CD4-positive, alpha-beta T cell treated with Interleukin-10 for 1 hour (primary cell): ENCODE measurements at regions not wholly inside any gene's neighbourhood (a gene's known extent, or its start where the extent isn't known, plus 50 kb on each side); places are given as distances from the start of the nearest gene placed in this dataset.
"Not testable (repeated sequence)": the region's sequence is repeated elsewhere in the genome, so short reads cannot be mapped to it uniquely, and the experiment has no call there.

Experiments
- DNase-seq: peaks from one replicate; pipeline ENCODE4 v3.0.0-alpha.2; 2020

DNA sequence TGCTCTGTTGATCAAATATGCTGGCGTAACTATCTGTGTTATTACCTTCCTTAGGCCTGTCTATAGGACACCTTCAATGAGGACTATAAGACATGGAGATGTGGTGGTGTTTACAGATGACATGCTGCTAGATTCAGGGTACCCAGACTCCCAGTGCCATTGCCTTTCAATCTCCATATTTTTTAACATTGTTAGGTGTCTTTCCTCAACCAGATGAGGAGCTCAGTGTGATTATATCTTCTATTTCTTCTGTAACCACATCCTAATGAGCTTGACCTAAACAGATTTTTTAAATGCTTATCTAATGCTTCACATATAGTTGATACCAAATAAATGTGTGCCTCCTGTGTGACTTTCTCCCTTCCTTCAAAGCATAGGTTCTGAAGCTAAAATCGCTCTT, 730.1 kb upstream of the NR2F2 start:
- DNase-seq: no peak

DNA sequence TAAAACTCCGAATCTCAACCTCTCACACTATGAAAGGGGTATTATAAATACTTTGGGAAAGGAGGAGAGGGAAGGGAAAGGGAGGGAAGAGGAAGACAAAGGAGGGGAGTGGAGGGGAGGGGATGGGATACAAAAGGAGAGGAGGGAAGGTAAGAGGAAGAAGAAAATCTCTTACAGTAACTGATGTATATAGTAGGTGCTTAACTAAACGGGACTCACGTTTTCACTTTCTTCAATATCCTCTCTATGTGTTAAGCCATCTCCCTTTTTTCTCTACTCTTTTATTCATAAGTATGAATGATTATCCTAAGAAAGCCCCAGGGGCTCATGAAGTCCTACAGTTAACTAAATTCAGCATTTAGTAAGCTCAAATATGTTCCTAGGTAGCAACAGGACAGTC, 729.6 kb upstream of the NR2F2 start:
- no peak for DNase-seq

GRCh38 chr15:95601525-95601924, 729.0 kb upstream of the NR2F2 start:
- DNase-seq: no peak

GRCh38 chr15:95603802-95604201, 726.7 kb upstream of the NR2F2 start:
- no peak for DNase-seq

GRCh38 chr15:95604634-95605036, 725.9 kb upstream of the NR2F2 start:
- no peak for DNase-seq

DNA sequence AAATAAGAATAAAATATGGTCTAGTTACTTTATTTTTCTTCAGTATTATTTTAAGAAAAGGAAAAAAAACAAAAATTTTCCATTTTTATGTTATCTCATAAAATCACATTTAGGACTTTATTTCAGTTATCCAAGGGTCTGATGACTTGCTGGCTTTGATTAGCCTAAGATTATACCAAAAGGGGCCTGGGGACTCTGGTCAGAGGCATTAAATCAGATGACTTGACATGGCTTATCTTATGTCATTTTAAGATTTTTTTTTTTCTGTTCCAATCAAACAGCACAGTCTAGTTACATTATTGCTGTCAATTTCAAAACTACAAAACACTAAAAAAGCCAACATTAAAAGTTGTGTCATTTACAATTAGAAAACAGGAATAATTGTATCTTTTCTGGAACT, 725.4 kb upstream of the NR2F2 start:
- DNase-seq: no peak

GRCh38 chr15:95606551-95606950, 723.9 kb upstream of the NR2F2 start:
- no peak for DNase-seq

- DNase-seq: no peak
Observed at GRCh38 chr15:95608371-95608770, 722.1 kb upstream of the NR2F2 start.

- no peak for DNase-seq
Observed at GRCh38 chr15:95609096-95609495, 721.4 kb upstream of the NR2F2 start.

- DNase-seq: no peak
Observed at GRCh38 chr15:95610945-95611344, 719.6 kb upstream of the NR2F2 start.

GRCh38 chr15:95615436-95615835, 715.1 kb upstream of the NR2F2 start:
- no peak for DNase-seq

GRCh38 chr15:95616306-95616705, 714.2 kb upstream of the NR2F2 start:
- no peak for DNase-seq

GRCh38 chr15:95620934-95621579, 709.4 kb upstream of the NR2F2 start:
- DNase-seq: no peak

GRCh38 chr15:95622843-95623242, 707.7 kb upstream of the NR2F2 start:
- no peak for DNase-seq

DNA sequence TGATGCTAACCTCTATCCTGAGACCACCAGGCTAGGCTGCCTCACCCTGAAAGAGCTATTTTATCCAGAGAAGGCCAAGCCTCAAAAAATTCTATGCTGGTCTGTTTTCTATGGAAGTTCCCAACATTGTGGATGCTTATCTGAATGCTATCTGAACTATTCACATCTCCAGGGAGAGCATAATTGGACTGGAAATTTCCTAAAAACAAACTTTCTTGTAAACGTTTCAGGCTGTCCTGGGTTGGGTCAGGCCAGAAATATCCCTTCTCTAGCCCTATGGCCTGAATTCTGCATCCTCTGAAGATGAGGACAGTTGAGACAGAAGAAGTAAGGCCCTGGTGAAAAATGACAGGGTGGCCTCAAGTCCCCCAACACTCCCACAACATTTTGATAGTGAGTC, 706.4 kb upstream of the NR2F2 start:
- DNase-seq: no peak

DNA sequence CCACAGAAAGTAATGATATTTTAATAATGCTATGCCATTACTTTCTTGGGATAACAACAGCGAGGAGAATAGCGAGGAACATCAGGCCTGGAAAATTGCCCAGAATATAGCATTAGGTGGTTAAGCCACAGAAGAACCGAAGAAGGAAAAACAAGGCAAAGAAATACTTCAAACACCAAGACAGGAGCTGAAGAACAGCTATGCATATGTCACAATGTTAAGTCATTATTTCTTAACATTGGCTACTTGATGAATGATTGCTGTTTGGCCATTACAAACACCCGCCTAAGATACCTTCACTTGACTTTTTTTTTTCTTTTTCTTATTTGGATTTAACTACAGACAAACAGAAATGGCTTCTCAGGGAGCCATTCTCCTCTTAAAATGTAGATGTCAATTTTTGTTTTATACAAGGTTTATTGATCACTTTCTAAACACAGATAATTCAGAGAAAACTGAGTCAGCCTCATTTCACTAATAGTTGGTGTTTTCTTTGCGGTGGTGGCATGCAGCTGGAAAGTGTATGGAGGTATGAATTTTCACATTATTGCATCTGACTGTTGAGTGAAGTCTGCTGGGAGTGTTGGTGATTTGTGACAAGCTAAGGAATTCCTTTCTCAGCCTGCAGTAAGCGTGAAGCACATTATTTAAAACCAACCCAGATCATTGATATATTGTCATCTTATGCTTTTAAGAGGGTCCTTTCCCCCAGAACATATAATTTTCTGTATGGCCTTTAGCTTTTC, 705.7 kb upstream of the NR2F2 start:
- no peak for DNase-seq

GRCh38 chr15:95626501-95627361, 703.8 kb upstream of the NR2F2 start:
- DNase-seq: no peak

DNA sequence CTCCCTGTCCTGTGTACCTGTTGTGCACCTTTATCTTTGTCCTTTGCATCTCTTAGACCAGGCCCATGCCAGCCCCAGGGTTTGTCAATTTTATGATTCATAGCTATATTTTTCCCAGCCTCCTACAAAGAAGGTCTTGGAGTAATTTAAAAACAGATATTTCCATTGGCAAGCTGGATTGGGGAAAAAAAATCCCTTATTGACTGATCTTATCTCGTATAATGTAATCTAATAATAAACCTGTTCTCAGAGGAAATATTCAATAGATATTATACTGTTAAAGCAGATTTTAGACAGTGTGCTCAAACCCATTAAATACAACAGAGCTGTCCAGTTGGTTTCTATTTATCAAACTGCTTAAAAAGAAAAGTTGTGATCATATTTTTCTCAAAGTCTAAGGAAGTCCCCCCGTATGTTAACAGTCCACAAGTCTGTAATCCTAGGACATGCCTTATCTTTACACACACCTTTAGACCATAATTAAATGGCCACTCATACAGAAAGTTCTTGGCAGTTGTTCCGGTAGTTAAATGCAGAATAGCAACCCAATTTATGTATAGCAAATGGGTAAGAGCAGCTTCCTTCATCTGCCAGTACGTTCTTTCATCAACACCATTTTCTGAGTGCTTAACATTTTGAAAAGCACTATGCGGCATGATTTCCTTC, 700.9 kb upstream of the NR2F2 start:
- DNase-seq: no peak

DNA sequence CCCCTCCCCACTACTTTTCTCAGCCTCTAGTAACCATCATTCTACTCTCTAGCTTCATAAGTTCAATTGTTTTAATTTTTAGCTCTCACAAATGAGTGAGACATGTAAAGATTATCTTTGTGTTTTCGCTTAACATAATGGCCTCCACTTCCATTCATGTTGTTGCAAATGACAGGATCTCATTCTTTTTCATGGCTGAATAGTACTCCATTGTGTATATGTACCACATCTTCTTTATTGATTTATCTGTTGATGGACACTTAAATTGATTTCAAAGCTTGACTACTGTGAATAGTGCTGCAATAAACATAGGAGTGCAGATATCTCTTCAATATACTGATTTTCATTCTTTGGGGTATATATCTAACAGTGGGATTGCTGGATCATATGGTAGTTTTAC, 699.8 kb upstream of the NR2F2 start:
- DNase-seq: no peak

GRCh38 chr15:95635666-95636065, 694.8 kb upstream of the NR2F2 start:
- DNase-seq: no peak

GRCh38 chr15:95636107-95636506, 694.4 kb upstream of the NR2F2 start:
- DNase-seq: no peak

DNA sequence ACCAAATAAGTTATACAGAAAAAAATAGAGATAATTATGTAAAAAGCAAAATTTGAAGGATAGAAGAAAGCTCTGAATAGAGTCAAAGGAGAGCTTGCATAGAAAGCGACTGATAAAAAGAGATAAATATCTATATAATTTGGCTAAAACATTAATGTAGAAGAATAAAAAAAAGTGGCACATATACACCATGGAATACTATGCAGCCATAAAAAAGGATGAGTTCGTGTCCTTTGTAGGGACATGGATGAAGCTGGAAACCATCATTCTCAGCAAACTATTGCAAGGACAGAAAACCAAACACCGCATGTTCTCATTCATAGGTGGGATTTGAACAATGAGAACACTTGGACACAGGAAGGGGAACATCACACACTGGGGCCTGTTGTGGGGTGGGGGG, 693.3 kb upstream of the NR2F2 start:
- not testable (repeated sequence) for DNase-seq

DNA sequence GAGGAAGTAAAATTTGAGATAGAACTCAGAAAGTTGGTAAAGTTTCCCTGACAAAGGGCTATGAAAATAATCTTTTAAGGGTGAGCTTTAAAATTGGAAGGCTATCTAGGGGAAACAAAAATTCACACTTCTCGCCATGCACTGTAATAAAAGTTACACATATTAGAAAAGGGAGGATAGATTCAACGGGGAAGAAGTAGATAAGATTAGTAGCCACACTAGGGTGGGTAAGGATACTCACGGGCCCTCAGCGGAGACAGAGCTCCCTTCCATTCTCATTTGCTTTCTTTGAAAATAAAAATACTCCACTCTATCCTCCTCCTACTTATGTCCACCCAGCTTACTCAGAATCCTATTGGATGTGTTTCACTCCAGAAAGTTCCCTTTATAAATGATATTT, 691.3 kb upstream of the NR2F2 start:
- DNase-seq: no peak
